Heart left ventricle (tissue), 16 donors: ENCODE measurements at regions not wholly inside any gene's neighbourhood (a gene's known extent, or its start where the extent isn't known, plus 50 kb on each side); places are given as distances from the start of the nearest gene placed in this dataset.
"Not testable (repeated sequence)": the region's sequence is repeated elsewhere in the genome, so short reads cannot be mapped to it uniquely, and the experiment has no call there.

Experiments
- ATAC-seq, 4 donors: fragments of 200-7000 bp; cut with Tn5 transposase; one replicate each; pipeline ENCODE4 v1.9.1; 2020 to 2022; ENCODE audit warnings: moderate library complexity in 4 of 4, mild to moderate bottlenecking in 3 of 4, moderate number of reproducible peaks in 1 of 4
- DNase-seq, 5 donors: peaks; one replicate each; pipeline ENCODE4 v3.0.0-alpha.2; 2020
- H3K27ac ChIP-seq, 12 donors: fragments of 200-600 bp; sonication (generic) in 4 of 12; one replicate each; pipeline versions ENCODE4 v1.5.0 to v1.8.0; 2016 to 2022; ENCODE audit warnings: mild to moderate bottlenecking in 2 of 12
- H3K27me3 ChIP-seq, 9 donors: fragments of 200-600 bp; sonication (generic) in 2 of 9; one replicate each; pipeline versions ENCODE4 v1.5.1 to v1.8.0; 2016 to 2022; ENCODE audit warnings: mild to moderate bottlenecking in 3 of 9
- H3K36me3 ChIP-seq, 9 donors: fragments of 200-600 bp; sonication (generic) in 2 of 9; one replicate each; pipeline versions ENCODE4 v1.5.0 to v1.8.0; 2018 to 2022; ENCODE audit warnings: mild to moderate bottlenecking in 2 of 9
- H3K4me1 ChIP-seq, 12 donors: fragments of 200-600 bp; sonication (generic) in 4 of 12; one replicate each; pipeline versions ENCODE4 v1.5.0 to v1.8.0; 2016 to 2022; ENCODE audit warnings: mild to moderate bottlenecking in 3 of 12
- H3K4me3 ChIP-seq, 12 donors: fragments of 200-600 bp; sonication (generic) in 4 of 12; one replicate each; pipeline versions ENCODE4 v1.5.0 to v1.8.0; 2017 to 2022; ENCODE audit warnings: mild to moderate bottlenecking in 9 of 12, moderate library complexity in 4 of 12
- H3K9me3 ChIP-seq, 12 donors: fragments of 200-600 bp; sonication (generic) in 4 of 12; one replicate each; pipeline versions ENCODE4 v1.5.0 to v1.8.0; 2016 to 2022; ENCODE audit warnings: mild to moderate bottlenecking in 1 of 12
- POLR2A ChIP-seq, 2 donors: fragments of 450-650 bp; IDR thresholded peaks; one replicate each; pipeline ENCODE4 v1.6.1; 2017; ENCODE audit warnings: antibody characterized with exemption in 2 of 2, mild to moderate bottlenecking in 2 of 2, moderate library complexity in 2 of 2
- WGBS, 4 donors: extraction: QIAGEN DNeasy Blood & Tissue Kit in 2 of 4; methylation state at CpG; one replicate each; pipeline versions ENCODE4 v1.1.5 to v1.1.7; 2013 to 2018; 5-methylcytosine and 5-hydroxymethylcytosine counted together
- intact Hi-C, 10 donors: fragments of 100-400 bp; cut with DNase I; formaldehyde crosslinking; loops; one replicate each; pipeline versions ENCODE4 v1.11.1 to v1.14.2; 2022
- TF ChIP-seq, protein P1 (sequence below), 12 donors: fragments of 200-600 bp; sonication (generic) in 4 of 12; IDR thresholded peaks; one replicate each; pipeline versions ENCODE4 v1.5.0 to v1.8.0; 2018 to 2022; ENCODE audit warnings: antibody characterized with exemption in 12 of 12, mild to moderate bottlenecking in 5 of 12
- donor health status: ischemic (EF 13 %, LVEDD 7.1; RV severe dilation, severe dysfunction).
- donor health status: healthy with polysubstance abuse.
- donor health status: DM: no; HTN: yes; CAD: no.
- donor health status: DM: no; HTN: no; CAD: no.
- donor health status: ischemic (EF 25% LVEDD 6.9; RV normal size, moderate dysfunction).
- donor health status: ischemic (EF 25% LVEDD 5.7; RV mildly dilated, moderate dysfunction).
- donor health status: healthy.
- donor health status: DM: yes; HTN: yes; CAD: no.
- donor health status: ischemic (EF 35%, LVEDD 5.7; RV mildly dilated, moderate dysfunction).
- donor health status: nonischemic (EF 11% LVEDD 7.7; RV severe dilation, severe dysfunction).
- donor health status: DM: yes; HTN: yes; CAD: no.
- donor health status: PGD.
- donor health status: ischemic (EF 29% LVEDD 5.4; RV normal size, mild dysfunction).
- donor health status: nonischemic (EF 23%, LVEDD 6.1; RV moderate dilation, normal function).

DNA sequence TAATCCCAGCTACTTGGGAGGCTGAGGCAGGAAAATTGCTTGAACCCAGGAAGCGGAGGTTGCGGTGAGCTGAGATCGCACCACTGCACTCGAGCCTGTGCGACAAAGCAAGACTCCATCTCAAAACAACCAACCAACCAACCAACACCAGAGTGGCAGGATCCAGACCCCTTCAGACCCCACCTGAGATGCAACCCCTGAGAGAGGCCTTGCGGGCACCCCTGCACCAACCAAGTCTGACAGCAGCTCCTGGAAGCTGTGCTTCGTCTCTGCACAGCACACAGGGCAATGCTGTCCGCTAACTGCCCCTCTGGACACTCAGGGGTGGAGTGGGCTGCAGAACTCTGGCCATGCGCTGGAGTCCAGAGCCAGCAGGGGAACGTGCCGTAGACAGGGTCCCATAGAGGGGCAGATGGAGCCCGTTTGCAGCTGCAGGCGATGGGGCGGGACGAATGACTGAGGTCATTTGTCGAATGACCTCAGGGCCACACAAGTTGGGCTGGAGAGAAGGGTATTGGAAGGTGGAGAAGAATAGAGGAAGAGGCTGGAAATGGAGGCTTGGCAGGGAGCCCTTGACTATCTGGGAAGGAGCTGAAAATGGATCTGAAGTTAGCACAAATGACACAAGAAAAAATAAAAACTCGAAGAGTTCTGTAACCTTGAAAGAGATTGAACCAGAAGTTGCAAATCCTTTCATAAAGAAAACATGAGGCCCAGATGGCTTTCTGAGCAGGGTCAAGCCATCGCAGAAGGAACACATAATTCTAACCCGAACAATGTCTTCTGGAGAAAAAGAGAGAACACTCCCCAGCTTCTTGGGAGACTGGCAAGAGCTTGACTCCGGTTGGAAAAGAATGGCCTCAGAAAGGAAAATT, 199.7 kb downstream of the CTTN start:
- ATAC-seq (no peak), DNase-seq (peak in 1 of 5 donors; percentile 39)
- H3K27me3 ChIP-seq: peaks cover 0 to 13% (median 0%) of the 10 kb centered on the region in 9 donors
- no peak for TF ChIP-seq POLR2A (IDR thresholded peaks at IDR 0.05)
- TF ChIP-seq, protein P1, sequence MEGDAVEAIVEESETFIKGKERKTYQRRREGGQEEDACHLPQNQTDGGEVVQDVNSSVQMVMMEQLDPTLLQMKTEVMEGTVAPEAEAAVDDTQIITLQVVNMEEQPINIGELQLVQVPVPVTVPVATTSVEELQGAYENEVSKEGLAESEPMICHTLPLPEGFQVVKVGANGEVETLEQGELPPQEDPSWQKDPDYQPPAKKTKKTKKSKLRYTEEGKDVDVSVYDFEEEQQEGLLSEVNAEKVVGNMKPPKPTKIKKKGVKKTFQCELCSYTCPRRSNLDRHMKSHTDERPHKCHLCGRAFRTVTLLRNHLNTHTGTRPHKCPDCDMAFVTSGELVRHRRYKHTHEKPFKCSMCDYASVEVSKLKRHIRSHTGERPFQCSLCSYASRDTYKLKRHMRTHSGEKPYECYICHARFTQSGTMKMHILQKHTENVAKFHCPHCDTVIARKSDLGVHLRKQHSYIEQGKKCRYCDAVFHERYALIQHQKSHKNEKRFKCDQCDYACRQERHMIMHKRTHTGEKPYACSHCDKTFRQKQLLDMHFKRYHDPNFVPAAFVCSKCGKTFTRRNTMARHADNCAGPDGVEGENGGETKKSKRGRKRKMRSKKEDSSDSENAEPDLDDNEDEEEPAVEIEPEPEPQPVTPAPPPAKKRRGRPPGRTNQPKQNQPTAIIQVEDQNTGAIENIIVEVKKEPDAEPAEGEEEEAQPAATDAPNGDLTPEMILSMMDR (IDR thresholded peaks at IDR 0.05): no peak
- no peaks in the 10 kb centered on the region for H3K4me1 ChIP-seq
- H3K9me3 ChIP-seq: no peaks in the 10 kb centered on the region
- no peak overlapping the region for H3K27ac ChIP-seq
- WGBS, 4 donors: 78 to 85% (median 82%) methylated on average over 13 to 20 of the region's 20 CpGs
- intact Hi-C loops: no loop called here
- H3K4me3 ChIP-seq: no peak overlapping the region
- H3K36me3 ChIP-seq: no peaks in the 10 kb centered on the region

DNA sequence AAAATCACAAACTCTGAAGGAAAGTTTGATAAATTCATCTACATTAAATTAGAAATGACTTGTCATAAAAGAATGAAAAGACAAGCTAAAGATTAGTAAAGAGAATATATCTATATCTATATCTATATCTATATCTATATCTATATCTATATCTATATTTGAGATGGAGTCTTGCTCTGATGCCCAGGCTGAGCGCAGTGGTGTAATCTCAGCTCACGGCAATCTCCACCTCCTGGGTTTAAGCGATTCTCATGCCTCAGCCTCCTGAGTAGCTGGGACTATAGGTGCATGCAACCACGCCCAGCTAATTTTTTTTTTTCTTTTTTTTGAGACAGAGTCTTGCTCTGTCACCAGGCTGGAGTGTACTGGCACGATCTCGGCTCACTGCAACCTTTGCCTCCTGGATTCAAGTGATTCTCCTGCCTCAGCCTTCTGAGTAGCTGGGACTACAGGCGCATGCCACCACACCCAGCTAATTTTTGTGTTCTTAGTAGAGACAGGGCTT, 202.6 kb downstream of the CTTN start:
- H3K9me3 ChIP-seq, H3K4me3 ChIP-seq, ATAC-seq, H3K36me3 ChIP-seq, H3K27me3 ChIP-seq, H3K27ac ChIP-seq, H3K4me1 ChIP-seq, intact Hi-C loops: not testable (repeated sequence)
- WGBS, 4 donors: 87 to 89% (median 89%) methylated on average over 7 of the region's 7 CpGs
- DNase-seq: peak in 1 of 5 donors; percentile 10

DNA sequence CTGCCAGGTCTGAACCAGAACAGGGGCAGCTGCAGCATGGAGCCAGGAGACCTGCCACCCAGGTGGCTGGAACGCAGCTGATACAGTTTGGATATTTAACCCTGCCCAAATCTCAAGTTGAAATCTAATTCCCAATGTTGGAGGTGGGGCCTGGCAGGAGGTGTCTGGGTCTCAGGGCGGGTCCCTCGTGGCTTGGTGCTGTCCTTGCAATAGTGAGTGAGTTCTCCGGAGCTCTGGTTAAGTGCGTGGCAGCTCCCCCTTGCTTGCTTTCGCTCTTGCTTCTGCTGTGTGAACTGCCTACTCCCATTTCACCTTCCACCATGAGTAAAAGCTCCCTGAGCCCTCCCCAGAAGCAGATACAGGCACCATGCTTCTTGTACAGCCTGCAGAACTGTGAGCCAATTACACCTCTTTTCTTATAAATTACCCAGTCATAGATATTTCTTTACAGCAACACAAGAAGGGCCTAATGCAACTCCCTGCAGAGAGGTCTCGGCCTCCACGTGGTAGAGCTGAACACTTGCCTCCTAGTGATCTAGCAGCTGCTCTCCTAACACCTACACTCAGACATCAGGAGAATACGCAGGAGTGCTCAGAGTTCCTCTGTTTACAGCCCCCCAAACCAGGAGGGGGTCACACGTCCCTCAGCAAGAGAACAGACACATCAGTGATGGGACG, 203.7 kb downstream of the CTTN start:
- H3K27me3 ChIP-seq: no peaks in the 10 kb centered on the region
- no peak overlapping the region for H3K27ac ChIP-seq
- no peaks in the 10 kb centered on the region for H3K9me3 ChIP-seq
- ATAC-seq: no peak
- peak in 1 of 5 donors; percentile 14 for DNase-seq
- H3K36me3 ChIP-seq: no peaks in the 10 kb centered on the region
- intact Hi-C loops: no loop called here
- H3K4me3 ChIP-seq: no peak overlapping the region
- 60 to 67% (median 64%) methylated on average over 11 of the region's 11 CpGs for WGBS, 4 donors
- H3K4me1 ChIP-seq: no peaks in the 10 kb centered on the region
- TF ChIP-seq, protein P1 (IDR thresholded peaks at IDR 0.05): no peak

DNA sequence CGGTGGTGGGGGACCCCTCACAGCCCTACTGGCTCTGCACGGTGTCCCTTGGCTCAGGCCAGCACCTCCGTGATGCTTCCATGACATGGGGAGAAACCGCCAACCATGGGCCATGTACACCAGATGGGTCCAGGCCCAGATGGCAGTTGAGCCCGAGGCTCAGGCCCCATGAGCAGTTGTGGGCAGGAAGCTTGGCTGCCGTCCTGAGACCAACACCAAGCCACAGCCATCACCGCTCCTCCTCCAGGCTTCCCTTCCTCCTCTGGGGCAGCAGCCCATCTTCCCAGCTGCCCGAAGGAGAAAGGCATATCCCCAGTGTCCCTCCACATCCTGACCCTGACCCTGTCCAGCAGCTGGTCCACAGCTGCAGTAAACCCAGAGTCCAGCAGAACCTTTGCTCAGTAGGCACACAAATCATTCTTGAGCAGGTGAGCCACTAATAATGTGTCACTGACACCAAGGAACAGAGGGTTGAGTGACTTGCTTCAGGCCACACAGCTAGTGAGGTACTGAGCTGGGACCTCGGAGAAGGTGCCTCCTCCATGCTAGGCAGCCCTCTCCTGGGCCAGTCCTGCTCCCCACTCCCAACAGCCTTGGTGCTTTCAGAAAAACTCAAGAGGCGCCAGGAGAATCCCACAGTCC, 204.9 kb downstream of the CTTN start:
- 76 to 84% (median 78%) methylated on average over 9 to 10 of the region's 10 CpGs for whole genome bisulfite sequencing, 4 donors
- no peaks in the 10 kb centered on the region for H3K36me3 ChIP-seq
- TF ChIP-seq, protein P1 (IDR thresholded peaks at IDR 0.05): no peak
- TF ChIP-seq POLR2A (IDR thresholded peaks at IDR 0.05): no peak
- no peaks in the 10 kb centered on the region for H3K27me3 ChIP-seq
- intact Hi-C loops: no loop called here
- H3K4me3 ChIP-seq: no peak overlapping the region
- H3K9me3 ChIP-seq: no peaks in the 10 kb centered on the region
- DNase-seq (peak in 1 of 5 donors; percentile 22), ATAC-seq (peak in 1 of 4 donors; percentile 27)
- H3K4me1 ChIP-seq: no peaks in the 10 kb centered on the region
- no peak overlapping the region for H3K27ac ChIP-seq
